Loucy (cell line): ENCODE measurements at regions not wholly inside any gene's neighbourhood (a gene's known extent, or its start where the extent isn't known, plus 50 kb on each side); places are given as distances from the start of the nearest gene placed in this dataset.

Experiments
- CTCF ChIP-seq: fragments of 200-600 bp; sonication (generic); conservative IDR thresholded peaks from 2 replicates; pipeline ENCODE4 v1.5.1; 2014; ENCODE audit warnings: mild to moderate bottlenecking, antibody characterized with exemption, low read length
- EZH2phosphoT487 ChIP-seq: fragments of 200-600 bp; IDR thresholded peaks from 2 replicates; pipeline ENCODE4 v1.6.1; 2018; ENCODE audit warnings: antibody characterized with exemption, mild to moderate bottlenecking, moderate library complexity, borderline replicate concordance

GRCh38 chr10:9684186-9684585 is 1333.5 kb upstream of the CELF2 start:
- no peak for TF ChIP-seq CTCF
- TF ChIP-seq EZH2phosphoT487, result no peak
